ENCODE measurements at regions not wholly inside any gene's neighbourhood (a gene's known extent, or its start where the extent isn't known, plus 50 kb on each side); places are given as distances from the start of the nearest gene placed in this dataset.

GRCh38 chr20:51164731-51165130 is 141.8 kb upstream of the KCNG1 start:
- no peak for TF ChIP-seq CTCF (IDR thresholded peaks at IDR 0.05)
- no peak for TF ChIP-seq EZH2phosphoT487 (IDR thresholded peaks at IDR 0.05)
